Loucy (cell line): ENCODE measurements at regions not wholly inside any gene's neighbourhood (a gene's known extent, or its start where the extent isn't known, plus 50 kb on each side); places are given as distances from the start of the nearest gene placed in this dataset.

ENCODE experiments used
- H2AFZ ChIP-seq: fragments of 200-600 bp; sonication (generic); 2 replicates; pipeline ENCODE4 v1.6.0; 2016; ENCODE audit warnings: antibody characterized with exemption, mild to moderate bottlenecking, low read length, moderate library complexity
- H3F3A ChIP-seq: fragments of 200-600 bp; 2 replicates; pipeline ENCODE4 v1.6.0; 2016; ENCODE audit warnings: antibody characterized with exemption, low read depth, mild to moderate bottlenecking
- H3K27me3 ChIP-seq: fragments of 200-600 bp; sonication (generic); 2 replicates; pipeline ENCODE4 v1.6.1; 2014; ENCODE audit warnings: low read length, mild to moderate bottlenecking; ENCODE audit not compliant: insufficient read depth, poor library complexity, severe bottlenecking
- H3K36me3 ChIP-seq: fragments of 200-600 bp; sonication (generic); 2 replicates; pipeline ENCODE4 v1.6.1; 2016; ENCODE audit warnings: low read length; ENCODE audit not compliant: insufficient read depth
- H3K4me1 ChIP-seq: fragments of 200-600 bp; sonication (generic); 2 replicates; pipeline ENCODE4 v1.5.1; 2014; ENCODE audit warnings: low read length, mild to moderate bottlenecking; ENCODE audit not compliant: insufficient read depth, poor library complexity, severe bottlenecking
- H3K4me2 ChIP-seq: fragments of 200-600 bp; sonication (generic); 2 replicates; pipeline ENCODE4 v1.6.0; 2014; ENCODE audit warnings: antibody characterized with exemption, low read length, low read depth, mild to moderate bottlenecking; ENCODE audit not compliant: poor library complexity, severe bottlenecking
- H3K4me3 ChIP-seq: fragments of 200-600 bp; sonication (generic); 2 replicates; pipeline ENCODE4 v1.5.1; 2014; ENCODE audit warnings: low read length, mild to moderate bottlenecking, mixed read lengths; ENCODE audit not compliant: poor library complexity, severe bottlenecking
- H3K79me2 ChIP-seq: fragments of 200-600 bp; sonication (generic); 2 replicates; pipeline ENCODE4 v1.6.1; 2014; ENCODE audit warnings: low read length; ENCODE audit not compliant: insufficient read depth
- H3K9ac ChIP-seq: fragments of 200-600 bp; sonication (generic); 2 replicates; pipeline ENCODE4 v1.6.0; 2014; ENCODE audit warnings: mild to moderate bottlenecking, low read depth, low read length, moderate library complexity; ENCODE audit not compliant: poor library complexity, severe bottlenecking
- H3K9me2 ChIP-seq: fragments of 200-600 bp; sonication (generic); replicated peaks from 2 replicates; pipeline ENCODE4 v1.6.1; 2016; ENCODE audit warnings: low read depth, low read length, mixed read lengths
- H3K9me3 ChIP-seq: fragments of 200-600 bp; sonication (generic); 2 replicates; pipeline ENCODE4 v1.6.1; 2014; ENCODE audit warnings: mild to moderate bottlenecking, antibody characterized with exemption, low read length, low read depth; ENCODE audit not compliant: insufficient read depth
- H4K20me1 ChIP-seq: fragments of 200-600 bp; sonication (generic); 2 replicates; pipeline ENCODE4 v1.6.0; 2014; ENCODE audit warnings: antibody characterized with exemption, low read length, mild to moderate bottlenecking; ENCODE audit not compliant: insufficient read depth, poor library complexity, severe bottlenecking
- CTCF ChIP-seq: fragments of 200-600 bp; sonication (generic); conservative IDR thresholded peaks from 2 replicates; pipeline ENCODE4 v1.5.1; 2014; ENCODE audit warnings: mild to moderate bottlenecking, antibody characterized with exemption, low read length
- EZH2phosphoT487 ChIP-seq: fragments of 200-600 bp; IDR thresholded peaks from 2 replicates; pipeline ENCODE4 v1.6.1; 2018; ENCODE audit warnings: antibody characterized with exemption, mild to moderate bottlenecking, moderate library complexity, borderline replicate concordance

- Histone ChIP-seq H3K36me3 (no peaks in the 10 kb centered on the region), H3K4me2 (no peak overlapping the region), H3K27me3 (no peaks in the 10 kb centered on the region), H2AFZ (no peak overlapping the region), H3F3A (no peaks in the 10 kb centered on the region), H3K4me3 (no peak overlapping the region), H3K4me1 (no peaks in the 10 kb centered on the region), H3K79me2 (no peaks in the 10 kb centered on the region), H3K9me3 (no peaks in the 10 kb centered on the region), H3K9ac (no peak overlapping the region), H3K9me2 (no peaks in the 10 kb centered on the region), H4K20me1 (no peaks in the 10 kb centered on the region)
- TF ChIP-seq CTCF (no peak), EZH2phosphoT487 (no peak)
Measured at GRCh38 chr5:58354827-58355226, 105.1 kb downstream of the PLK2 start.

GRCh38 chr5:58353992-58354391, 105.9 kb downstream of the PLK2 start:
- no peak overlapping the region for H3K4me2 ChIP-seq
- H3K36me3 ChIP-seq, result no peaks in the 10 kb centered on the region
- no peak overlapping the region for H3K9ac ChIP-seq
- no peaks in the 10 kb centered on the region for H3K4me1 ChIP-seq
- H3K4me3 ChIP-seq, result no peak overlapping the region
- no peaks in the 10 kb centered on the region for H3F3A ChIP-seq
- no peak overlapping the region for H2AFZ ChIP-seq
- no peaks in the 10 kb centered on the region for H3K9me3 ChIP-seq
- no peak for TF ChIP-seq EZH2phosphoT487
- no peak for TF ChIP-seq CTCF
- H4K20me1 ChIP-seq, result no peaks in the 10 kb centered on the region
- H3K9me2 ChIP-seq, result no peaks in the 10 kb centered on the region
- H3K79me2 ChIP-seq, result no peaks in the 10 kb centered on the region
- no peaks in the 10 kb centered on the region for H3K27me3 ChIP-seq

DNA sequence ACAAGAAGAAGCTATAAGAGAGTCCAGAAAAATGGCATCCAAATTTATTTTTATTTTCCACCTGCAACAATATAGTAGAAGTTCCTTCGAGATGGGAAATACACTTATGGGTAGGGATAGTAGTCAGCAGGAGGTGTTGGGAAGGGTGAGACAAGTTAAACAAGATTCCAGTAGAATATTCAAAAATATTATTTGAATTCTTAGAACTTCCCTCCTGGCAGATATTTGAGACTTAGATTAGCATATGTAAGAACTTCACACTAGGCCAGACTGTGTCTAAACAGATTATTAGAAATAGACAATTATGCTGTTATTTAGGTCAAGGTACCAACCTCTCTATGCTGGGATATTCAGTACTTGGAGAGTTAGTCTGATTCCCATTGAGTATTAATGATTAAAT, 108.7 kb downstream of the PLK2 start:
- H3K9me3 ChIP-seq, result no peaks in the 10 kb centered on the region
- no peaks in the 10 kb centered on the region for H3K4me1 ChIP-seq
- H3K79me2 ChIP-seq, result no peaks in the 10 kb centered on the region
- TF ChIP-seq EZH2phosphoT487 (no peak), CTCF (no peak)
- no peaks in the 10 kb centered on the region for H3F3A ChIP-seq
- H3K9me2 ChIP-seq, result no peaks in the 10 kb centered on the region
- no peak overlapping the region for H3K9ac ChIP-seq
- no peak overlapping the region for H3K4me2 ChIP-seq
- no peak overlapping the region for H3K4me3 ChIP-seq
- H3K27me3 ChIP-seq, result no peaks in the 10 kb centered on the region
- no peak overlapping the region for H2AFZ ChIP-seq
- no peaks in the 10 kb centered on the region for H4K20me1 ChIP-seq
- no peaks in the 10 kb centered on the region for H3K36me3 ChIP-seq
